ENCODE measurements at regions not wholly inside any gene's neighbourhood (a gene's known extent, or its start where the extent isn't known, plus 50 kb on each side); places are given as distances from the start of the nearest gene placed in this dataset.

- Histone ChIP-seq H3K79me2 (replicated peaks; ENCODE audit: insufficient read depth) (no peaks in the 10 kb centered on the region), H3K4me1 (ENCODE audit: insufficient read depth) (no peaks in the 10 kb centered on the region), H2AFZ (no peak overlapping the region), H3K4me3 (no peak overlapping the region), H3K36me3 (ENCODE audit: insufficient read depth) (no peaks in the 10 kb centered on the region), H3K27ac (ENCODE audit: low read depth) (no peak overlapping the region), H3K4me2 (no peak overlapping the region), H4K20me1 (replicated peaks; ENCODE audit: insufficient read depth) (no peaks in the 10 kb centered on the region), H3K27me3 (ENCODE audit: insufficient read depth) (no peaks in the 10 kb centered on the region), H3F3A (replicated peaks; ENCODE audit: low read depth) (no peaks in the 10 kb centered on the region), H3K9me2 (ENCODE audit: insufficient read depth) (no peaks in the 10 kb centered on the region; the same call in 1 of the 2 replicates)
- 0 out of 3 replicates have a peak, but pooled peaks cover under 1% of the 10 kb centered on the region for H3K9me3 Mint-ChIP-seq
- DNase-seq (ENCODE audit: low spot score) (no peak), ATAC-seq (no peak)
- TF ChIP-seq POLR2AphosphoS5 (IDR thresholded peaks at IDR 0.05; ENCODE audit: low read depth) (no peak), ZNF114 (CRISPR knock-in tag; IDR thresholded peaks at IDR 0.05) (no peak), CTCF (conservative IDR thresholded peaks at IDR 0.05; ENCODE audit: low read depth in 2 of 2) (no peak), ETS1 (IDR thresholded peaks at IDR 0.05) (no peak), JUNB (IDR thresholded peaks at IDR 0.05; ENCODE audit: unreplicated experiment) (no peak), EZH2phosphoT487 (IDR thresholded peaks at IDR 0.05; ENCODE audit: unreplicated experiment) (no peak), CREB1 (CRISPR knock-in tag; IDR thresholded peaks at IDR 0.05; ENCODE audit: low read depth) (no peak), ZNF462 (CRISPR knock-in tag; IDR thresholded peaks at IDR 0.05) (no peak), REST (IDR thresholded peaks at IDR 0.05; ENCODE audit: unreplicated experiment) (no peak), STAT1 (IDR thresholded peaks at IDR 0.05; ENCODE audit: unreplicated experiment) (no peak), NANOG (IDR thresholded peaks at IDR 0.05; ENCODE audit: borderline replicate concordance) (no peak), EZH2 (IDR thresholded peaks at IDR 0.05; ENCODE audit: low read depth, unreplicated experiment) (no peak), ZNF331 (CRISPR knock-in tag; IDR thresholded peaks at IDR 0.05; ENCODE audit: low read depth) (no peak)
- H3K27ac Mint-ChIP-seq: no peak overlapping the region
- no peaks in the 10 kb centered on the region for H3K27me3 Mint-ChIP-seq (ENCODE audit: insufficient read depth, low read depth, poor library complexity)
- H3K4me3 Mint-ChIP-seq: no peak overlapping the region
- H3K36me3 Mint-ChIP-seq (ENCODE audit: low read depth): no peaks in the 10 kb centered on the region
- no peaks in the 10 kb centered on the region for H3K4me1 Mint-ChIP-seq
Measured at GRCh38 chr6:145080651-145081050, 654.7 kb downstream of the EPM2A start.

Data from GM23338 (cell line).